Chondrocyte (in vitro differentiated cells): ENCODE measurements at regions not wholly inside any gene's neighbourhood (a gene's known extent, or its start where the extent isn't known, plus 50 kb on each side); places are given as distances from the start of the nearest gene placed in this dataset.

Experiments used
- DNase-seq: peaks from one replicate; pipeline ENCODE4 v3.0.0; 2021; ENCODE audit warnings: mixed read lengths, low spot score
- H3K27ac Mint-ChIP-seq: one replicate; pipeline ENCODE4 v1.8.0; 2021; ENCODE audit warnings: mild to moderate bottlenecking, moderate library complexity, mixed read lengths; ENCODE audit not compliant: unreplicated experiment
- H3K27me3 Mint-ChIP-seq: 2 replicates; pipeline ENCODE4 v1.8.0; 2021; ENCODE audit warnings: low read depth, mixed read lengths
- H3K36me3 Mint-ChIP-seq: 2 replicates; pipeline ENCODE4 v1.8.0; 2021; ENCODE audit warnings: low read depth, mixed read lengths
- H3K4me1 Mint-ChIP-seq: 2 replicates; pipeline ENCODE4 v1.8.0; 2021; ENCODE audit warnings: low read depth, mild to moderate bottlenecking, mixed read lengths
- H3K4me3 Mint-ChIP-seq: one replicate; pipeline ENCODE4 v1.8.0; 2021; ENCODE audit warnings: mild to moderate bottlenecking, moderate library complexity, mixed read lengths; ENCODE audit not compliant: unreplicated experiment
- H3K9me3 Mint-ChIP-seq: 2 replicates; pipeline ENCODE4 v1.8.0; 2021; ENCODE audit warnings: low read depth, mixed read lengths
- CTCF ChIP-seq: fragments of 200-600 bp; sonication (generic); IDR thresholded peaks from 2 replicates; pipeline ENCODE4 v1.5.0; 2021; ENCODE audit warnings: antibody characterized with exemption, mild to moderate bottlenecking, moderate library complexity

- no peak for DNase-seq
- H3K9me3 Mint-ChIP-seq, result peaks cover 4% of the 10 kb centered on the region
- H3K27ac Mint-ChIP-seq, result no peak overlapping the region
- peaks cover 2% of the 10 kb centered on the region for H3K36me3 Mint-ChIP-seq
- H3K27me3 Mint-ChIP-seq, result no peaks in the 10 kb centered on the region
- peaks cover 8% of the 10 kb centered on the region for H3K4me1 Mint-ChIP-seq
- peak; percentile 74 for TF ChIP-seq CTCF
- H3K4me3 Mint-ChIP-seq, result no peak overlapping the region
Measured at GRCh38 chr4:29805245-29805644, 914.9 kb upstream of the PCDH7 start.

DNA sequence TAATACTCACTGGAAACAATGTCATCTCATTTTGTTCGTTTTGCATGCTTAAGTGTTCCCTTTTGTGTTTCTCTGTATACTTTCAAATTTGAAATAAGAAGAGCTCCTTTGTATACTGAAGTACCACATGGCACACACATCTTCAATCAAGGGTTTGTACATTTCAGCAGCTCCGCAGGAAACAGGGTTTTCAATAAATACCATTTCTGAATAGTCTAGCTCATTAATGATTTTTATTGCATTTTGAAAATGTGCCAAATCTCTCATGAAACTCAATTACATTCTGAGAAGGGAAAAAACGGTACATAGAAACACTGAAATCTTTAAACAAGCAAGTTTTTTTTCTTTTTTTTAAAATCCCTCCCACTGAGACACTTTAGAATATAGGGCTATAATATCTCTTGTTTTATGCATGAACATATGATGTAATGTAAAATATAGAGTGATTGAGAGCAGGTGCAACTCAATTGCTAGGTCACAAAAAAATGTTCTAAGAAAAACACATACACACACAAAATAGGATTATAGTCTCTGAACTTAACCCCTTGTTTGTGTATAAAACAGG, 914.2 kb upstream of the PCDH7 start:
- H3K27ac Mint-ChIP-seq, result no peak overlapping the region
- no peak overlapping the region for H3K4me3 Mint-ChIP-seq
- no peak for TF ChIP-seq CTCF
- DNase-seq, result no peak
- H3K27me3 Mint-ChIP-seq, result no peaks in the 10 kb centered on the region
- H3K4me1 Mint-ChIP-seq, result peaks cover 8% of the 10 kb centered on the region
- H3K9me3 Mint-ChIP-seq, result peaks cover 9% of the 10 kb centered on the region
- peaks cover 2% of the 10 kb centered on the region for H3K36me3 Mint-ChIP-seq

DNA sequence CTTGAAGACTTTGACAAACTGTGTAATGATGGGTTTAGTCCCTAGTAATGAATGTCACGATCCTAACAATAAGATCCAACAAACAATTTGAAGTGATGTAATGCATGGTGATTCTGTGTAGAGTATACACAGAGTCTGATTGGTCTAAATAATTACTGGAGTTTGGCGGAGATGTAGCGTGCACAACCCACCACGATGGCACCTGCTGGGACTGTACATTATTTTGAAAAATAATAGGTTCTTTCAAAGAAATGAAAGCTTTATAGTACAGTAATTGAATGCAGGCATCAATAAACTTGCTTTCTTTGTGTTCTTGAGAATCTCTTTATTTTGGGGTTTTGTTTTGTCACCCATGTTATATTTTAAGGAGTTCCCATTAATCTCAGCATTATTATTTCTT, 902.2 kb upstream of the PCDH7 start:
- Mint-ChIP-seq H3K36me3 (peaks cover 2% of the 10 kb centered on the region), H3K27ac (no peak overlapping the region), H3K9me3 (peaks cover 13% of the 10 kb centered on the region), H3K4me3 (no peak overlapping the region), H3K27me3 (no peaks in the 10 kb centered on the region), H3K4me1 (no peaks in the 10 kb centered on the region)
- no peak for TF ChIP-seq CTCF
- no peak for DNase-seq

GRCh38 chr4:29829067-29829466, 891.1 kb upstream of the PCDH7 start:
- peaks cover 9% of the 10 kb centered on the region for H3K9me3 Mint-ChIP-seq
- H3K4me3 Mint-ChIP-seq, result no peak overlapping the region
- no peaks in the 10 kb centered on the region for H3K4me1 Mint-ChIP-seq
- TF ChIP-seq CTCF, result no peak
- no peak for DNase-seq
- H3K27me3 Mint-ChIP-seq, result no peaks in the 10 kb centered on the region
- H3K27ac Mint-ChIP-seq, result no peak overlapping the region
- H3K36me3 Mint-ChIP-seq, result no peaks in the 10 kb centered on the region

GRCh38 chr4:29852537-29852936, 867.6 kb upstream of the PCDH7 start:
- Mint-ChIP-seq H3K9me3 (peaks cover 12% of the 10 kb centered on the region), H3K4me3 (no peak overlapping the region), H3K27me3 (peaks cover 2% of the 10 kb centered on the region), H3K4me1 (no peaks in the 10 kb centered on the region), H3K36me3 (no peaks in the 10 kb centered on the region), H3K27ac (no peak overlapping the region)
- TF ChIP-seq CTCF, result no peak
- DNase-seq, result no peak
